Right atrium auricular region (tissue), 2 donors: ENCODE measurements at regions not wholly inside any gene's neighbourhood (a gene's known extent, or its start where the extent isn't known, plus 50 kb on each side); places are given as distances from the start of the nearest gene placed in this dataset.

ENCODE experiments used
- DNase-seq: peaks from one replicate; pipeline ENCODE4 v3.0.0-alpha.2; 2019; ENCODE audit warnings: low spot score
- H3K27ac ChIP-seq, 2 donors: fragments of 200-600 bp; sonication (generic); 1 replicate in 1 of 2; 2 replicates in 1 of 2; pipeline ENCODE4 v1.5.1; 2016 to 2019
- H3K27me3 ChIP-seq, 2 donors: fragments of 200-600 bp; sonication (generic); one replicate each; pipeline versions ENCODE4 v1.5.1 to v1.6.0; 2017 to 2019
- H3K36me3 ChIP-seq: fragments of 200-600 bp; sonication (generic); one replicate; pipeline ENCODE4 v1.5.1; 2016
- H3K4me1 ChIP-seq, 2 donors: fragments of 200-600 bp; sonication (generic); one replicate each; pipeline versions ENCODE4 v1.5.1 to v1.6.0; 2017 to 2019
- H3K4me3 ChIP-seq, 2 donors: fragments of 200-600 bp; sonication (generic); 1 replicate in 1 of 2; 2 replicates in 1 of 2; pipeline ENCODE4 v1.5.1; 2017 to 2019; ENCODE audit warnings: mild to moderate bottlenecking in 1 of 2, moderate library complexity in 1 of 2
- H3K9me3 ChIP-seq, 2 donors: fragments of 200-600 bp; sonication (generic); one replicate each; pipeline ENCODE4 v1.5.1; 2019
- TF ChIP-seq, protein P1 (sequence below), 2 donors: fragments of 200-600 bp; sonication (generic); IDR thresholded peaks; one replicate each; pipeline ENCODE4 v1.5.1; 2019; ENCODE audit warnings: antibody characterized with exemption in 2 of 2

GRCh38 chr18:35770376-35771014, 189.0 kb downstream of the GALNT1 start:
- no peaks in the 10 kb centered on the region for H3K36me3 ChIP-seq
- no peaks in the 10 kb centered on the region for H3K9me3 ChIP-seq
- no peaks in the 10 kb centered on the region for H3K27me3 ChIP-seq
- H3K4me1 ChIP-seq: no peaks in the 10 kb centered on the region
- no peak for DNase-seq
- no peak overlapping the region for H3K4me3 ChIP-seq
- TF ChIP-seq, protein P1, sequence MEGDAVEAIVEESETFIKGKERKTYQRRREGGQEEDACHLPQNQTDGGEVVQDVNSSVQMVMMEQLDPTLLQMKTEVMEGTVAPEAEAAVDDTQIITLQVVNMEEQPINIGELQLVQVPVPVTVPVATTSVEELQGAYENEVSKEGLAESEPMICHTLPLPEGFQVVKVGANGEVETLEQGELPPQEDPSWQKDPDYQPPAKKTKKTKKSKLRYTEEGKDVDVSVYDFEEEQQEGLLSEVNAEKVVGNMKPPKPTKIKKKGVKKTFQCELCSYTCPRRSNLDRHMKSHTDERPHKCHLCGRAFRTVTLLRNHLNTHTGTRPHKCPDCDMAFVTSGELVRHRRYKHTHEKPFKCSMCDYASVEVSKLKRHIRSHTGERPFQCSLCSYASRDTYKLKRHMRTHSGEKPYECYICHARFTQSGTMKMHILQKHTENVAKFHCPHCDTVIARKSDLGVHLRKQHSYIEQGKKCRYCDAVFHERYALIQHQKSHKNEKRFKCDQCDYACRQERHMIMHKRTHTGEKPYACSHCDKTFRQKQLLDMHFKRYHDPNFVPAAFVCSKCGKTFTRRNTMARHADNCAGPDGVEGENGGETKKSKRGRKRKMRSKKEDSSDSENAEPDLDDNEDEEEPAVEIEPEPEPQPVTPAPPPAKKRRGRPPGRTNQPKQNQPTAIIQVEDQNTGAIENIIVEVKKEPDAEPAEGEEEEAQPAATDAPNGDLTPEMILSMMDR (IDR thresholded peaks at IDR 0.05): no peak
- H3K27ac ChIP-seq: no peak overlapping the region

- H3K27ac ChIP-seq: no peak overlapping the region
Observed at GRCh38 chr18:35771172-35771571, 189.6 kb downstream of the GALNT1 start.

DNA sequence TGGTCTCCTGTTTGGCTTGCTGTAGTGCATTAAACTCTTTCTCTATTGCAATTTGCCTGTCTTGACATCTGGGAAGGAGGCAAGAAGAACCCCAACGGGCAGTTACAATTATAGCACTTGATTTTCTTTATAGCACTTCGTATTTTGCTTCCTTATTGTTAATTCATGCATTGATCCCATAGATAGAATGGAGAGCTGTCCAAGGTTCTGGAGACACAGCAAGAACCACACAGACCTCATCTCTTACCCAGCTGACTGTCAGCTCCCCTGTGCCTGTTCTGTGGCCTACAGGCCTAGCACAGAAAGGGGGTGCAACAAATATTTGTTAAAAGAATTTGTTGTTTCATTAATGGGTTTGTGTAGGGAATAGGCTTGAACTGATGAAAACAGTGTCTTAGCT, 194.3 kb downstream of the GALNT1 start:
- TF ChIP-seq, protein P1 (IDR thresholded peaks at IDR 0.05): no peak

More at GRCh38 chr18:35771172-35771571, 189.6 kb downstream of the GALNT1 start:
- DNase-seq: no peak
- TF ChIP-seq, protein P1 (IDR thresholded peaks at IDR 0.05): no peak
- Histone ChIP-seq H3K9me3 (no peaks in the 10 kb centered on the region), H3K4me3 (no peak overlapping the region), H3K4me1 (no peaks in the 10 kb centered on the region), H3K36me3 (no peaks in the 10 kb centered on the region), H3K27me3 (no peaks in the 10 kb centered on the region)

GRCh38 chr18:35776473-35776872, 194.9 kb downstream of the GALNT1 start:
- Histone ChIP-seq H3K9me3 (no peaks in the 10 kb centered on the region), H3K27me3 (no peaks in the 10 kb centered on the region), H3K4me1 (no peaks in the 10 kb centered on the region), H3K4me3 (no peak overlapping the region), H3K36me3 (no peaks in the 10 kb centered on the region), H3K27ac (no peak overlapping the region)
- DNase-seq: no peak
- TF ChIP-seq, protein P1 (IDR thresholded peaks at IDR 0.05): no peak

More for the DNA sequence above, 194.3 kb downstream of the GALNT1 start:
- DNase-seq: no peak
- H3K36me3 ChIP-seq: no peaks in the 10 kb centered on the region
- H3K4me3 ChIP-seq: no peak overlapping the region
- H3K4me1 ChIP-seq: no peaks in the 10 kb centered on the region
- no peaks in the 10 kb centered on the region for H3K27me3 ChIP-seq
- no peak overlapping the region for H3K27ac ChIP-seq
- no peaks in the 10 kb centered on the region for H3K9me3 ChIP-seq

DNA sequence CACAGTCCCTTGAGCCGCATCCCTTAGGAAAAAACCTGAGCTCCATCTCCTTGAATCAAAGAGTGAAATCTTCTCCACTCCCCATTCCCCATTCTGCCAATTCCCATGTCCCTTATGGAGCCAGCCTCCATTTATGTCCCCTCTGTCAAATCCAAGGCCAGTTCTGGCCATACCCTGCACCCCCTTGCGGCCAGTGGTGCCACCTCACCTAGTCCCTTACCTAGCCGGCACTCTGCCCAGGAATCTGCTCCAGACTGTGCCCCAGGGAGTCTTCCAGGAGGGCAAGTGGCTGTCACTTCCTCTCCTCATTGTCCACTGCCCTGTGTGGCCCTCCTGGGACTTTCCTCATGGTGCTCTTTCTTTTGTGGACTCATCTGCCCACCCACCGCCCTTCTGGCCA, 195.4 kb upstream of the RMP24 start:
- H3K36me3 ChIP-seq: no peaks in the 10 kb centered on the region
- H3K4me3 ChIP-seq: no peak overlapping the region
- H3K9me3 ChIP-seq: no peaks in the 10 kb centered on the region
- H3K27ac ChIP-seq: no peak overlapping the region
- H3K4me1 ChIP-seq: no peaks in the 10 kb centered on the region
- TF ChIP-seq, protein P1 (IDR thresholded peaks at IDR 0.05): no peak
- H3K27me3 ChIP-seq: no peaks in the 10 kb centered on the region
- DNase-seq: no peak
